HUDEP-2 (cell line): ENCODE measurements at regions not wholly inside any gene's neighbourhood (a gene's known extent, or its start where the extent isn't known, plus 50 kb on each side); places are given as distances from the start of the nearest gene placed in this dataset.

ENCODE experiments used
- DNase-seq, 76 experiments: peaks; one replicate each; lab custom pipeline; 2025; ENCODE audit not compliant: unreplicated experiment in 76 of 76; lab: John Stamatoyannopoulos, UW

DNA sequence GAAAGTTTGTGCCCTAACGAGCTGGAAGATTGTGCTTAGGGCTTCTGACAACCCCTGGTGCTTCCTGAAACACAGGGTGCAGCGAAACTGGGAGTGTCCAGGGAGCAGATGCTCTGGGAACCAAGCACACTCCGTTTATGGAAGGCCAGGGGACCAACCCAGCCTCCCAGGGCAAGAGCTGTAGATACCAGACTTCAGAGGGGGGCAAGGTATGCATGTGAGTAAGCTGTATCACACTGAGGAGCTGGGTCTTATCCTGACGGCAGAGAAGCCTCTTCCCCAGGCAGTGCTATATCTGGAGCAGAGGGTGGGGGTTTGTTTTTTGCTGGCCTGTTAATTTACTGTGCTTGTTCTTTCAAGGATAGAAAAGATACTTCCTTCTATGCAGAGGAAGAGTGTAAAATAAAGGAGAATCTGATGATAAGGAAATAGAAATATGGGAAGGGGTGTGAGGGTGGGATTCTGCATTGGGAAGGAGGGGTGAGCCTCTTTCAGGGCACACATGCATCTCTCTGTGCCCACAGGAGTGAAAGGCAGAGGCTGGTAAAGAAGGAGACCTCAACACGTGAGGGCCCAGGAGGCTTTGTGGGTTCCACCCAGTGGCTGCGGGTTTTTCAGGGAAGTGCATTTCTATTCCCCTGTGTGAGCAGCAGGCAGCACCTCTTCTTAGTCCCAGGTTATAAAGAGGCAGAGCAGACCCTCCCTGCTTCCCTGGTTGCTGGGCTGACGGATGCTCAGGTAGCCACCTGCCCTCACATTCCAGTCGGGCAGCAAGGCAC, 314.1 kb downstream of the TCERG1L start:
- no peak for DNase-seq

DNA sequence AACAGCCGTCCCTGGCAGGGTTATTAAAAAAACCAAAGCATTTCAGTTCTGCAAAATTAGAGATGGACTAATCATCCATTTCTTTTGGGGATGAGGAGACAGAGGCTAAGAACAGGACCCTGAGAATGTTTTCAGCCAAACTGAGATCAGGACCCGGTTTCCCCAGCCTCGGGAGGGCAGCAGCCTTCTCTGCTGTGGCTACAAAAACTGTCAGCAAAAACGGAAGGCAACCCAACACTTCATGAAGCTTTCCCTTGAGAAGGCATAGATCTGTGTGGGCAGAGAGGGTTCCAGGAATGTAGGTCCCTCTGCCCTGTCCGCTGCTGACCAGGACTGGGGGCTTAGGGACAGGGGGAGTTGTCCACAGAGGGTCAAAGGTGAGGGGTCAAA, 313.5 kb downstream of the TCERG1L start:
- DNase-seq: no peak

DNA sequence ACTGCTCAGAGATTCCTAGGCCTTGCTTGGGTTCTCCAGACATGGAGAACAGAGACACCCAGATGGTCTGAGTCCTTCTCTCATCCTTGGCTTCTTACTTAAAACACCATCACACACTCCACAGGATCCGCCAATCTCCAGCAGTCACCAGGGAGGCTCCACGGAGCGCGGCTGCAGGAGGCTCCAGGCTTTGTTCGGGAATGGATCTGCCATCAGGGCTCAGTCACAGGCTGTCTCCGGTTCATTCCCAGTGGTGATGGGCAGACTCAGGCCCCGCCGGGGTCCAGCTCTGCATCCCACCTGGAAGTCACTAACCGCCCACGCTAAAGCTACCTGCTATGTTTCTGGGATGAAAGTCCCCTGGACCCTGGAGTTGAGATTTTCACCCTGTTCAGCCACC, 312.9 kb downstream of the TCERG1L start:
- no peak for DNase-seq

DNA sequence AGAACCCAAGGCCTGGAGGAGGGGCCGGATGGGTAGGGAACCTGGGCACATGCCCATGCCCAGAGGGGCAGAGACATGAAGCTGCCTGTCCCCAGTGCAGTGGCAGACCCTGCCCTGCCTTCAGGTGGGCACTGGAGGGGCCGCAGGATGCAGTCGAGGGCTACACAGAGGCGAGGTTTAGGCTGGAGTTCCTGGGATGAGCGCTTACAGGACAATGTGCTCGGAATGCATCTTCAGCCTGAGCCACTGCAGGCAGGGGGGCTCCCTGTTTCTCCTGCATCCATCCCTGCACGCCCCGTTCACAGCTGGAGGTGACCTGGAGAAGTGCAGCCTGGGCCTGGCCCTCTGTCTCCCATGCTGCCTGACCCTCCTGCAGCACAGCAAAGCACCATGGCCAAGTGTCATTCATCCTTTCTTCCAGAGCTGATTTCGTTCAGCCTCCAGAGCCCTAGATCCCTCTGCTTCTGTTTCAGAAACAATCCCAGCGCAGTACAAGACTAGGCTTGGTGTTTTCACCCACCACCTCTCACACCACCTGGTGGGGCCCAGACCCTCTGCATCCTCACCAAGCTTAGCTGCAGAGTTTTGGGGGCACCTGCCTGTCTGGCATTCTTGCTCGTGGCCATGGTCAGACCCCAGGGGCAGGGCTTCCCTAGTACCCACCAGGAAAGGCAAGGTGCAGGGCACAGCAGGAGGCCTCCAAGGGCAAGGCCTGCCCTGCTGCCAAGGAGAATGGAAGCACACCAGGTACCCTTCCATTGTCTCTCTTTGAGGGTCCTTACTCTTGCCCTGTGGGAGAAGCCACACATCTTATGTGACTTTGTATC, 311.9 kb downstream of the TCERG1L start:
- no peak for DNase-seq

DNA sequence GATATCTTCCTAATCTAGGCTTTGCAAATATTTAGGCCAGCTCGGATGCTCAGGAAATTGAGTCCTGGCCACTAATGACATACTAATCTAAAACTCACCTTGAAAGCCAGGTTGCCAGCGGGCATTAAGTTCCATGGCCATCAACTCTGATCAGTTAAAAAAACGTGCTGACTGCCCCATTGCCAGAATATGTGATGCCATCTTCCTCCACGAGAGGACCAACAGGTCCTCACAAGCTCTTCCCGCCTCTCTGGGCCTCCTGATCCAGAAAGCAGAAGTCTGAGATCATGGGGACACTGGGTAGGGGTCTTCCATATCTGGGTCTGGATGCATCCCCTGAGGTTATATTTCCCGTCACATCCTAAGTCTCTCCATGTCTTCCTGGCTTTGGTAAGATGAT, 311.3 kb downstream of the TCERG1L start:
- DNase-seq: no peak

DNA sequence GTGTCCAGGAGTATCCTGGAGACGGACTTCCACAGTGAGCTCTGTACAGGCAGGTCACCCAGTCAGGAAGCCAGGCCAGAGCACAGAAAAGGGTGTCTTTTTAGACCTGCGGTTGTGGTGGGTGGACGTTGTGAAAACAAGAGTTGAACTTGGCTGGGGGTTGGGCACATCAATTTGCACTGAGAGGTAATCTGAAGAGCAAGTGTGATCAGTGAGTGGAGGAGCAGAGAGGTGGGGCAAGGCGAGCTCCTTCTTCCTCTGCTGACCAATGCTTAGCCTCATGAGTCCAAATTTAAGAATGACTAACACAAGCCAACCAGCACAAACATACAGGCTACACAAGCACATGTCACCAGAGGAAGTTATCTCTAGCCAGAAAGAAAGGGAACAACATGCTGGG, 310.8 kb downstream of the TCERG1L start:
- DNase-seq: no peak

DNA sequence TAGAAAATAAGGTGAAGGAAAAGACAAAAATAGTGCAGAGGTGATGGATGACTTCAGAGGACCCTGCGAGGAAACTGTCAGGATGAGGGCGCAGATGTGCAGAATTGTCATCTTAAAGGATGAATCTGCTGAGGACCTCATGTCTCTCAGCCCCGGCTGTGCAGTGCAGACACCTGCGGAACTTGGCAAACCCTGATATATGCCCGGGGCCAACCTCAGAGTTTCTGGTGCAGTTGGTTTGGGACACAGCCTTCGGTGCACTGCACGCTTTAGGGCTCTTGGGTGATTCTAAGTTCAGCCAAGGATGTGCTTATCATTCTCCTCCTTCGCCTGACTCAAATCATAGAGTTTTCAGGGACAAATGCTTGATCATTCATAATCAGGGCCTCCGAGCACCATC, 310.1 kb downstream of the TCERG1L start:
- DNase-seq: no peak

DNA sequence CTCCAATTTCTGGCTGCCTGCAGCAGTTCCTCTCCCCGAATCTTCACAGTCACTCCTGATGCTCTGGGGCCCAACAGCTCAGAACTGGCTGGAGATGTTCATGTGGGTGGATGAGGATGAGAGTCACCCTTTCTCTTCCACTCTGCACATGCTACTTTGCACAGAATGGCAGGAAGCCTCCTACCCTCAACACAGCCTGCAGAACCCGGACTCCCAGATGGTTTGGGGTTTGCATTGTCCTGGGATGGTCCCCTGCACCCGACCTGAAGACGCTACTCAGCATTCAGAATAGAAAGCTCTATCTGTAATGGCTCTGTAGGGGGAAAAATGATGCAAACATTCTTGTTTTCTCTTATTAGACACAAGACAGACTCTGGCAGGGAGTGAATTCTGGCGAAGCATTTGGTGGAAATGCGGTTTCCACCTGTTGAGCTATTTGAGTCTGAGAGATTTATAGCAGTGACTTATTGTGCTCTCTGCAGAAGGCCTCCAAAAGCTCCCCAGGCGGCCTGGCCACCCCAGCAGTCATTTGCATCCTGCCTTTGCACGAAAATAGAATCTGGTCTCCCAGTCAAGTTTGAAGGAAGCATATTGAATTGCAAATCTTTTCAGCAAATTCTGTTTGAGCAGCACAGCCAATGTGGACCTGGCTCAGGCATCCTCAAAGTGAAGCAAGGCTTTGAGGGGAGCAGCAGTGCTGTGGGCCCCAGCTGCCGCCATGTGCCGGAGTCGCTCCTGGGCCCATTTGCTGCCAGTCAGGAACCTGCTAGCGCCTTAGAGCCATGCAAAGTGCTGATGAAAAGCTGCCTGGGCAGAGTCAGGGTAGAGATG, 309.3 kb downstream of the TCERG1L start:
- DNase-seq: no peak

DNA sequence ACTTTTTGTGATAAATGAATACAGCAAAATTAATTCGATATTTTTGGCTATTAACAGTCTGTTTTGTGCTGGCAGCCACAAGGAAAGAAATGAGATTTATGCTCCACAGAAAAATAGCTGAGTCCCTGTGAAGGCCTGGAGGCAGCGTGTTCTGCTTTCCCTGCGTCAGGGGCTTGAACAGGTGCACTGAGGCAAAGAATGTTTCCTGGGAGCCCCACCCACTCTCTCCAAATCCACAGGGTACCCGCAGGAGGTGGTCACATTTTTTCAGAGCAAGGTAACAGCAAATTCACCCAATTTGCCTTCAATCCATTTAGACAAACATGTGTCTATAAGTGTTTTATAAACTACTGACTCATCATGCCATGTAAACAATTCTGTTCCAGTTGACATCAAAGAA, 308.1 kb downstream of the TCERG1L start:
- DNase-seq: no peak

DNA sequence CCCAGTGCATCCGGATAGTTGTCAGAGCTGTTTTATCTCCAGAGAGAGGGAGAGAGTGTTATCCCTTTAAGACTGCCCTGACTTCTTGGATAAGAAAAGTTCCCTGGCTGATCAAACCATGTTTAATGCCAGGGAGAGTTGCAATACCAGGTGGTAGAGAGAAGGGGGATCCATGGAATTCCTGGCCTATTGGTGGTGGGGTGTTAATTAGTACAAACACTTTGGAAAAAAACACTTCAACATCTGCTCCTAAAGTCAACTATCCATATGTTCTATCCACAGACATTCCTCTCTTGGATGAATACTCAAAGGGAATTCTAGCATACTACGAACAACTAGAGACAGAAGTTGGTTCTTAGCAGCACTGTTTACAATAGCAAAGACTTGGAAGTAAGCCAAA, 307.2 kb downstream of the TCERG1L start:
- DNase-seq: no peak

DNA sequence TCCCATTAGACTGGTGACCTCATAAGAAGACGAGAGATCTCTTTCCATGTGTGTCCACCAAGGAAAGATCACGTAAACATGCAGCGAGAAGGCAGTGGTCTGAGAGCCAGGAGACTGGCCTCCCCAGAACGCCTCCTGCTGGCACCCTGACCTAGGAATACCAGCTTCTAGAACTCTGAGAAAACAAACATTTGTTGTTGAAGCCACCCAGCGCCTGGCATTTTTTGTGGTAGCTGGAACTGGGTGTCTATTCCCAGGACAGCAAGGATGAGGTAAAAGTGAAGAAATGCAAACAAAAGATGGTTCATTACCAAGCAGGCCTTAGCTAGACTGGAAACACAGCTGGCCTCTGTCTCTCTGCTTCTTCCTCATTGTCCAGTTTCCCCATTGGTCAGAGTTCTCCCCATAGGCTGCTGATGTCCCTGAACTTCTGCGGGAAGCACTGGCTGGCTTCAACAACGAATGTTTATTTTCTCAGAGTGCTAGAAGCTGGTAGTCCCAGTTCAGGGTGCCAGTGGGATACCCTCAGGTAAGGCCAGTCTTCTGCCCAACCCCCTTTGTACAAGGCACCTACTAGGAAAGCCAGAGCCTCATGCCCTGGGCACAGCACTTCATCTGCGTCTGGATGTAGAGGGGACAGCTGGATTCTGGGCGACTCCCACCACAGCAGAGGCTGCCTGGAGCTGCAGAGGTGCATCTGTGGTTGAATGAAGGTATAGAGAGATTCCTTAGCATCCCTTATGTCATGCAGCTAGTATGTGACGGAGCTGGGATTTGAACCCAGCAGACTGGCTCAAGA, 304.9 kb downstream of the TCERG1L start:
- no peak for DNase-seq

DNA sequence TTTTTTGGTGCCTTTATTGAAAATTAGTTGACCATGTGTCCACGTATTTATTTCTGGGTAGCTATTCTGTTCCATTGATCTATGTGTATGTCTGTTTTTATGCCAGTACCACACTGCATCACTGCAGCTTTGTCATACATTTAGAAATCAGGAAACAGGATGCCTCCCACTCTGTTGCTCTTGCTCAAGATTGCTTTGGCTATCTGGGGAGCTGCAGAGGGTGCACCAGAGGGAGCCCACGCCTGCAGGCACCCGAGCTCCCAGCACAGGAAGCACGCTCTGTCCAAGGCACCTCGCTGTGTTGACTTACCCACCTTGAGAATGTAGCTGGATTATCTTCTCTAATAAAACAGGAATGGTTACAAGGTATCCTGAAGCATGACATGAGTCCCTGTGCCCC, 301.7 kb downstream of the TCERG1L start:
- DNase-seq: no peak

DNA sequence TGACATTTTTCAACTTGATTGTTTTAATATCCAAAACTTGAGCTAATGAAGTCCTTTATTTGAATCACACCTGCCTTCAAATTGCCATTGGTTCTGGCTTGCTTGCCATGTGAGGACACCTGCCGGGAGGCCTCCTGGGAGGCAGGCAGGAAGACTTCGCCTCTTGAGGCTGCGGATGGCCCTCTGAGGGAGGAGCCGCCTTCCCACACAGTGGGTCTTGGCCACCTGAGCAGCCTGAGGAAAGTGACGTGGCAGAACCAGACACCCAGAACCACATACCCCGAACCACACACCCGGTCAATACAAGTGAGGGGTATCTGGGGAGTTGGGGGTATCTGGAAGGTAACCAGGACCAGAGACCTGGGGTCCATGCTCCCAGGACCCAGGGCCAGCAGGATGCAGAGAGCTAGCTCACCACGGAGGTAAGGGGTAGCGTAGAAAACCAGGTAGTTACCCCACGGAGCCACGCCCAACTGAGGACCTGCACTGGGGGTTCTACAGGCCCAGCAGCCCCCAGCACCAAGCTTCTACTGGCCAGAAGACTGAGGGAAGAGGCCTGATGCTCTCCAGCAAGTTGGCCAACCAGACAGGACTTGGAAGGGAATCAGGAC, 300.5 kb downstream of the TCERG1L start:
- DNase-seq: no peak

DNA sequence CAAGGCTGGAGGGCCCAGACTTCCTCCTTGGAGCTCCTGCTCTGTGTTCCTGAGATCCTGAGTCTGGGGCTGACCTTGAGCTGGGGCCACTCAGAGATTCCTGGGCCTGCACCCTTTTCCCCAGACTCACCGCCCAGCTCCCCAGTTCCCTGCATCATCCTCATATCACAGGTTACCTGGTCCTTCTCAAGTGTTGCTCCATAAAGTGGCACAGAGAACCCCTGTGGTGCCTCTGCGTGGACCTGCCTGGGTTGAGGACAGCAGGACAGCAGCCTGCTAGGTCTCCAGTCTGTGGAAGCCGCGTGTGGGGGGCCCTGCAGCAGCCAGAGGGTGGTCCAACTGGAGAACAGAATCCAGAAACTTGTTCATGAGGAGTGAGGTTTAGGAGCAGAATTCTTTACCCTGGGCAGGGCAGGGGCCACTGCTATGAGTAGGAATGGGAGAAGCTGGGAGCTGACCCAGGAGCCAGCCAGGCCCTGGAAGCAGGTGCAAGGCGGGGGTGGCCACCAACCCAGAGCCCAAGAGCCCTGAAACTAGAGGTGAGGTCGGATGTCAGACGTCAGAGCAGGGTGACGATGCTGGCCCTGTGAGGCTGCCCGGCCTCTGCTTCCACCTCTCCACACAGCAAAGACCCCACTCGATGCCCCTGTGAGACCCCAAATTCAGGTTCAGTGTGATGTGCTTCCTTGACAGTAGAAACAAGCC, 299.4 kb downstream of the TCERG1L start:
- no peak for DNase-seq

DNA sequence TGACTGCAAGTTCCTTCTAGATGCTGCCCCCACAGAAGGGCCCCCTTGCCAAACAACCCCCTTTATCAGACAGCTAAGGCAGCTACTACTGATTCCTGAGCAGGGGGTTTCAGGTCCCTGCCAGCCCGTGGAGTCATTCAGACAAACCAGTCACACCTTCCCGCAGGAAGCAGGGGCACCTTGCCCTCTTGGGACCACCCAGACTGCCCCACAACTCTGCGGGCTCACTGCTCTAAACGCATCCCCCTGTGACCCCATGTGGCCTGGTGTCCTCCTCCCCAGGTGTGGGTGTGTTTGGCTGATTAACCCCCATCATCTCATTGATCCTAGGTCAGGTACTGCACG, 298.9 kb downstream of the TCERG1L start:
- no peak for DNase-seq

DNA sequence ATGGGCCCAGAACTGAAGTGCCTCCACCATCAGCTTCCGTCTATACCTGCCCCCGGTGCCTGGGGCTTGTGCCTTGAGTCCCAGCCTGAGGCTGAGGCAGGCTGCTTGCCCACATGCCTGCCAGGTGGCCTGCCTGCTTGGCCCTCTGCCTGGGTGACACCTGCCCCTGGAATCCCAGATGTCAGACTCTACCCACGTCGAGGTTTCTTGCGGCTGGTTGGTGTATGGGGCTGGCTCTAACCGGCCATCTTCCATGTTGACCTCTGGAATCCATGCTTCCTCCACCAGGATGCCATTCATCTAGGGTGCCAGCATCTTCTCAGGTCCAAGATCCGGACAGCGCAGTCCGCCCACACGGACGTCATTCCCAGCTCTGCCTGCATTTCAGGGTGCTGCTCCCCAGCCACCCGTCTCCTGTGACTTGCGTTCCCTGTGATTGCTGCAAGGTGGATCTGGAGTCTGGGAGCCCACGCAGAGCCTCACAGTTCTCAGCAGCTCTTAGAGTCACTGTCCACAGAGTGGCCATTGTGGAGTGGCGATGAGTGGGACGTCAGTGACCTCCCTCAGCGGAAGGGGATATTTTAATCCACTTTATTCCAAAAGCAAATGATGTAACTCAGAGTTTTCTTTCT, 298.1 kb downstream of the TCERG1L start:
- DNase-seq: no peak

DNA sequence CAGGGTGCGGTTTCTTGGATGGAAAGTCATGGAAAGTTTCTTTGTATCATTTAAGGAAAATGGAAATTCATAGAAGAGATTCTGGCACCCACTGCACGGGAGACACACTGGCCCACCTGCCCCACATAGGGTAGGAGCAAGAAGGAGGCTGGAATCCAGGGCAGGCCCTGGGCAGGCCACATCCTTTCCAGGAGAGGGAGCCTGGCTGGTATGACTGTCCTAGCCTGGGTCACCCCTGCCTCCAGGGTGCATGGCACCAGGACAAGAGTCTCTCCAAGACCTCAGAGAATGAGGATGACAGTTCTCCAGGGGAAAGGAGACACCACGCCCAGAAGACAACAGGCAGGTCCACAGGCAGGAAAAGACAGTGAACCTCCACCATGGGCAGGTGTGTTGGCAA, 297.2 kb downstream of the TCERG1L start:
- DNase-seq: no peak

DNA sequence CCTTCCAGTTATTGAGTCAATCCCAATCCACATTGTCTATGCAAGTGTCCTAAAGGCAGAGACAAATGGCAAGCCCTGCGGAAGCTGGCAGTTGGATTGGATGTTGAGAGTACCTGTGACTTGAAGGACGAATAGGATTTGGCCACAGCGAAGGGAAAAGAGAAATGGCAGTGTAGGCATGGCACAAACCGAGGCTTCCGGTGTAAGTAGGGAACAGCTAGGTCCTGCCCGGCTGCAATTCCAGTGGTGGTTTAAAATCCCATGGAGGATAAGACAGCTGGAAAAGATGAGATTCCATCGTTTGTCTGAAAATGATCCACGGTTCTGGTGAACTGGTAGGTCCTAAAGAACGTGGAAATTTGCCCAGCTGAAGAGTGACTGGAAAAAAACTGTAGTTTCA, 296.2 kb downstream of the TCERG1L start:
- DNase-seq: no peak

DNA sequence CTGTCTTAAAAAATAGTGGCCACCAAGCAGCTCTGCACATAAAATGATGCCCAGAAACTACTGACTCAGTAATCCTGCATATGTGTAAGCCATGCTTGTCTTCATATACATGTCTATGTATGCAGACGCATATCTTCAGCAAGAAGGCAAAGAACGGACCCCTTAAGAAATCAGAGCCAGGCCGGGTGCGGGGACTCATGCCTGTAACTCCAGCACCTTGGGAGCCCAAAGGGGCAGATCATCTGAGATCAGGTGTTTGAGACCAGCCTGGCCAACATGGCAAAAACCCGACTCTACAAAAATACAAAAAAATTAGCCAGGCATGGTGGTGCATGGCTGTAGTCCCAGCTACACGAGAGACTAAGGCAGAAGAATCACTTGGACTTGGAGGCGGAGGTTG, 295.0 kb downstream of the TCERG1L start:
- no peak for DNase-seq
